ENCODE measurements at regions not wholly inside any gene's neighbourhood (a gene's known extent, or its start where the extent isn't known, plus 50 kb on each side); places are given as distances from the start of the nearest gene placed in this dataset.

DNA sequence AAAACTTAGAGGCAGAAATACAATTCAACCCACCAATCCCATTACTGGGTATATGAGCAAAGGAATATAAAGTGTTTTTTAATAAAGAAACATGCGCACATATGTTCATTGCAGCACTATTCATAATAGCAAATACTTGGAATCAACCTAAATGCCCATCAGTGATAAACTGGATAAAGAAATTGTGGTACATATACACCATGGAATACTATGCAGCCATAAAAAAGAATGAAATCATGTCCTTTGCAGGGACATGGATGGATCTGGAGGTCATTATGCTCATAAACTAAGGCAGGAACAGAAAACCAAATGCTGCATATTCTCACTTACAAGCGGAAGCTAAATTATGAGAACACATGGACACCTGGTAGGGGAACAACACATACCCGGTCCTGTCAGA, 807.7 kb upstream of the INTU start:
- TF ChIP-seq, protein P1, sequence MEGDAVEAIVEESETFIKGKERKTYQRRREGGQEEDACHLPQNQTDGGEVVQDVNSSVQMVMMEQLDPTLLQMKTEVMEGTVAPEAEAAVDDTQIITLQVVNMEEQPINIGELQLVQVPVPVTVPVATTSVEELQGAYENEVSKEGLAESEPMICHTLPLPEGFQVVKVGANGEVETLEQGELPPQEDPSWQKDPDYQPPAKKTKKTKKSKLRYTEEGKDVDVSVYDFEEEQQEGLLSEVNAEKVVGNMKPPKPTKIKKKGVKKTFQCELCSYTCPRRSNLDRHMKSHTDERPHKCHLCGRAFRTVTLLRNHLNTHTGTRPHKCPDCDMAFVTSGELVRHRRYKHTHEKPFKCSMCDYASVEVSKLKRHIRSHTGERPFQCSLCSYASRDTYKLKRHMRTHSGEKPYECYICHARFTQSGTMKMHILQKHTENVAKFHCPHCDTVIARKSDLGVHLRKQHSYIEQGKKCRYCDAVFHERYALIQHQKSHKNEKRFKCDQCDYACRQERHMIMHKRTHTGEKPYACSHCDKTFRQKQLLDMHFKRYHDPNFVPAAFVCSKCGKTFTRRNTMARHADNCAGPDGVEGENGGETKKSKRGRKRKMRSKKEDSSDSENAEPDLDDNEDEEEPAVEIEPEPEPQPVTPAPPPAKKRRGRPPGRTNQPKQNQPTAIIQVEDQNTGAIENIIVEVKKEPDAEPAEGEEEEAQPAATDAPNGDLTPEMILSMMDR (IDR thresholded peaks at IDR 0.05; ENCODE audit: low read depth, low read length, poor library complexity, severe bottlenecking) = no peak
- TF ChIP-seq EZH2phosphoT487 (IDR thresholded peaks at IDR 0.05; ENCODE audit: borderline replicate concordance, low read length) = no peak
